Common myeloid progenitor, CD34-positive (primary cell): ENCODE measurements at regions not wholly inside any gene's neighbourhood (a gene's known extent, or its start where the extent isn't known, plus 50 kb on each side); places are given as distances from the start of the nearest gene placed in this dataset.

Experiments used
- CTCF ChIA-PET: fragments of 350-600 bp; sonication (Branson Sonifier 250); formaldehyde crosslinking; loops from one replicate; lab custom pipeline; 2021; ENCODE audit warnings: antibody characterized with exemption; lab: Charles Lee
- POLR2A ChIA-PET: fragments of 350-600 bp; sonication (Branson Sonifier 250); formaldehyde crosslinking; loops from one replicate; lab custom pipeline; 2021; ENCODE audit warnings: antibody characterized with exemption; lab: Charles Lee
- DNase-seq, 3 donors: peaks; one replicate each; pipeline versions ENCODE4 v3.0.0 to v3.0.0-alpha.2; 2013
- H3K27ac ChIP-seq, 2 experiments: 1 replicate in 1 of 2; 2 replicates in 1 of 2; pipeline ENCODE4 v1.7.0; 2013; ENCODE audit warnings: inconsistent platforms in 2 of 2, low read length in 2 of 2, mild to moderate bottlenecking in 2 of 2, low read depth in 1 of 2, moderate library complexity in 1 of 2; ENCODE audit not compliant: severe bottlenecking in 2 of 2, insufficient read depth in 1 of 2, poor library complexity in 1 of 2
- H3K27me3 ChIP-seq, 5 experiments: replicated peaks in 2 of 5; 1 replicate in 3 of 5; 2 replicates in 2 of 5; pipeline versions ENCODE4 v1.6.1 to v1.7.0; 2013; ENCODE audit warnings: low read length in 4 of 5, mild to moderate bottlenecking in 2 of 5, moderate library complexity in 2 of 5, inconsistent platforms in 1 of 5; ENCODE audit not compliant: insufficient read depth in 5 of 5, control insufficient read depth in 4 of 5
- H3K36me3 ChIP-seq, 4 experiments: 1 replicate in 2 of 4; 2 replicates in 2 of 4; pipeline versions ENCODE4 v1.6.1 to v1.7.0; 2013; ENCODE audit warnings: low read length in 3 of 4, control low read depth in 1 of 4, mild to moderate bottlenecking in 1 of 4; ENCODE audit not compliant: control insufficient read depth in 4 of 4, insufficient read depth in 4 of 4
- H3K4me1 ChIP-seq, 4 experiments: 1 replicate in 3 of 4; 2 replicates in 1 of 4; pipeline versions ENCODE4 v1.6.1 to v1.7.1; 2013; ENCODE audit warnings: low read length in 3 of 4, mild to moderate bottlenecking in 3 of 4, control low read depth in 1 of 4, inconsistent platforms in 1 of 4, moderate library complexity in 1 of 4; ENCODE audit not compliant: control insufficient read depth in 4 of 4, insufficient read depth in 4 of 4; ENCODE audit errors: control extremely low read depth in 1 of 4
- H3K4me3 ChIP-seq, 7 experiments: 1 replicate in 4 of 7; 2 replicates in 3 of 7; pipeline versions ENCODE4 v1.5.1 to v1.7.0; 2013; ENCODE audit warnings: mild to moderate bottlenecking in 7 of 7, low read length in 6 of 7, moderate library complexity in 6 of 7, inconsistent platforms in 2 of 7, low read depth in 2 of 7, control low read depth in 1 of 7; ENCODE audit not compliant: insufficient read depth in 4 of 7, control insufficient read depth in 1 of 7; ENCODE audit errors: extremely low read depth in 1 of 7
- H3K9me3 ChIP-seq, 5 experiments: 1 replicate in 4 of 5; 2 replicates in 1 of 5; pipeline versions ENCODE4 v1.6.1 to v1.7.1; 2013; ENCODE audit warnings: low read length in 4 of 5, mild to moderate bottlenecking in 2 of 5, inconsistent platforms in 1 of 5, low read depth in 1 of 5, moderate library complexity in 1 of 5; ENCODE audit not compliant: control insufficient read depth in 4 of 5, insufficient read depth in 2 of 5; ENCODE audit errors: control extremely low read depth in 1 of 5
- WGBS: methylation state at CpG from one replicate; pipeline ENCODE4 v1.1.5; 2013; ENCODE audit not compliant: insufficient coverage; 5-methylcytosine and 5-hydroxymethylcytosine counted together

DNA sequence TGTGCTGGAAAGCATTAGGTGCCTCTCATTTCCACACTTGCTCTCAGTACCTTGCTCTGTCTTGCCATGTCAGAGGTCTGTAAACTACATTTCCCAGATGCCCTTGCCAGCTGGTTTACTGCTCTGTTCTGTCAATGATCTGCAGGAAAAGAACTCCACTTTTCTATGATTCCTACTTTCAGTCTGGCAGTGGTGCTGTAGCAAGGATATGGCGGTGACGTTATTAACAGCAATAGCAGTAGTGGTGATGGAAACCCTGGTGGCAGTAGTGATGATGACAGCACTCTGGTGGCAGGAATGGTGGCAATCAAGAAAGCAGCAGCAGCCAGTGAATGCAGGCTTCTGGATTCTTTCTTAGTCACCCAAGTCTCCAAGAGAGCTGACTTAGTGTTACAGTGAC is 665.2 kb downstream of the DIPK2A start:
- no CpG with 5 or more reads among the region's 2 CpGs for WGBS
- no peak overlapping the region for H3K27ac ChIP-seq
- peaks cover 0 to 2% (median 0%) of the 10 kb centered on the region in 5 experiments for H3K27me3 ChIP-seq
- DNase-seq = no peak
- no peaks in the 10 kb centered on the region for H3K36me3 ChIP-seq
- H3K4me1 ChIP-seq = no peaks in the 10 kb centered on the region
- POLR2A ChIA-PET = no interaction called here
- CTCF ChIA-PET = interaction anchor here (1.0 kb wide), 1 partner anchor 9 kb away, joined by 3 read pairs; no protein-coding TSS in a partner anchor
- peaks cover 0 to 1% (median 0%) of the 10 kb centered on the region in 5 experiments for H3K9me3 ChIP-seq
- H3K4me3 ChIP-seq = no peak overlapping the region

DNA sequence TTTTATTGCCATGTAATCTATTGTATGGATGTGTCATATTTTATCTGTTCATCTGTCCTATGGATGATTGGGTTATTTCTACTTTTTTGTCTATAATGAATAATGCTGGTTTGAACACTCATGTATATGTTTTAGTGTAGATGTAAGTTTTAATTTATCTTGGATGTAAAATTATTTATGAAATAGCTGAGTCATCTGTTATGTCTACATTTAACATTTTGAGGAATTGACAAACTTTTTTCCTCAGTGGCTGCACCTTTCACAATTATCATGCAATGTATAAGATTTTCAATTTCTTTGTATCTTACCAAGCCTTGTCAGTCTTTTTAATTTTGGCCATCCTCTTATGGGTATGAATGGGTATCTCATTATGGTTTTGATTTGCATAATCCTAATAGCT is 666.4 kb downstream of the DIPK2A start:
- Histone ChIP-seq H3K27ac (no peak overlapping the region), H3K4me3 (no peak overlapping the region), H3K27me3 (peaks cover 0 to 2% (median 0%) of the 10 kb centered on the region in 5 experiments), H3K4me1 (no peaks in the 10 kb centered on the region), H3K9me3 (peaks cover 0 to 1% (median 0%) of the 10 kb centered on the region in 5 experiments), H3K36me3 (no peaks in the 10 kb centered on the region)
- ChIA-PET POLR2A (no interaction called here), CTCF (interaction anchor here (1.0 kb wide), 1 partner anchor 10 kb away, joined by 3 read pairs; no protein-coding TSS in a partner anchor)
- DNase-seq = no peak

DNA sequence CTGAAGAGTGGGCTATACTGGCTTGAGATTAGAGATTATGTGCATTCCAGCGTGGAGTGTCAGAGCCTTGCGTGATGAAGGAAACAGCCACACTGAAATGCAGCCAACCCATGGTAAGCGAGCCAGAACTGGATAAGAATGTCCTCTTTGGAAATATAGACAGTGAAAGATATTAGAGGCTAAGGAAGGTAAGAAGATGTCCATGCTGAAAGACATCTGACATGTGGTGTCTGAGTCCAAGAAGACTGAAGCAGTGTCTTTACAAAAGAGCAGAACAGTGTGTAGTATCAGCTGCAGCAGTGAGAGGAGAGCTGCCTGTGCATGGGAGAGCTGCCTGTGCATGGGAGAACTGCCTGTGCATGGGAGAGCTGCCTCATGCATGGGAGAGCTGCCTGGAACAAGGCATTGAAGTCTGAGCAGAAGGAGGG is 672.2 kb downstream of the DIPK2A start:
- CTCF ChIA-PET = no interaction called here
- Histone ChIP-seq H3K9me3 (no peaks in the 10 kb centered on the region), H3K27ac (no peak overlapping the region), H3K4me3 (no peak overlapping the region), H3K4me1 (no peaks in the 10 kb centered on the region), H3K36me3 (no peaks in the 10 kb centered on the region), H3K27me3 (no peaks in the 10 kb centered on the region)
- WGBS = 94% methylated on average over 3 of the region's 3 CpGs
- DNase-seq = no peak
- POLR2A ChIA-PET = no interaction called here

DNA sequence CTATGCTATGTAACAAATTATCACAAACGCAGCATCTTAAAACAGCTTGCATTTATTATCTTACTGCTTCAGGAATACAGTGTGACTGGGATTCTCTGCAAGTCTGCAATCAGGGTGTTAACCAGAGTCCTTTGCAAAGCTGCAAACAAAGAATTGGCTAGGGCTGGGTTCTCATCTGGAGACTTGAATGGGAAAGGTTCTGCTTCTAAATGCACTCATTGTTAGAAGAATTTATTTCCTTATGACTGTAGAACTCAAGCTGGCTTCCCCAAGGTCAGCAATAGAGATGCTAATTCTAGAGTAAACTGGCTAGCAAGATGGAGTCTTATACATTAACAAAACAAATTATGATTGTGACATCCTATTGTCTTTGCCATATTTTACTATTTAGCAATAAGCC is 673.7 kb downstream of the DIPK2A start:
- H3K4me1 ChIP-seq = no peaks in the 10 kb centered on the region
- ChIA-PET POLR2A (no interaction called here), CTCF (no interaction called here)
- H3K36me3 ChIP-seq = no peaks in the 10 kb centered on the region
- no peaks in the 10 kb centered on the region for H3K27me3 ChIP-seq
- no peak for DNase-seq
- H3K9me3 ChIP-seq = no peaks in the 10 kb centered on the region
- WGBS = no CpG with 5 or more reads among the region's 1 CpG
- no peak overlapping the region for H3K27ac ChIP-seq
- H3K4me3 ChIP-seq = no peak overlapping the region

- Histone ChIP-seq H3K27ac (no peak overlapping the region), H3K36me3 (no peaks in the 10 kb centered on the region), H3K9me3 (no peaks in the 10 kb centered on the region), H3K4me1 (no peaks in the 10 kb centered on the region), H3K27me3 (no peaks in the 10 kb centered on the region), H3K4me3 (no peak overlapping the region)
- CTCF ChIA-PET = no interaction called here
- DNase-seq = no peak
- 98% methylated on average over 5 of the region's 5 CpGs for WGBS
- POLR2A ChIA-PET = interaction anchor here (0.6 kb wide), 1 partner anchor 53 kb away, joined by 3 read pairs; no protein-coding TSS in a partner anchor
Observed at GRCh38 chr3:144650380-144650779, 678.8 kb downstream of the DIPK2A start.

GRCh38 chr3:144652573-144652972 is 681.0 kb downstream of the DIPK2A start:
- POLR2A ChIA-PET = no interaction called here
- Histone ChIP-seq H3K36me3 (no peaks in the 10 kb centered on the region), H3K4me1 (no peaks in the 10 kb centered on the region), H3K4me3 (no peak overlapping the region), H3K27me3 (no peaks in the 10 kb centered on the region), H3K9me3 (no peaks in the 10 kb centered on the region), H3K27ac (no peak overlapping the region)
- no CpG with 5 or more reads among the region's 2 CpGs for WGBS
- DNase-seq = no peak
- CTCF ChIA-PET = no interaction called here

DNA sequence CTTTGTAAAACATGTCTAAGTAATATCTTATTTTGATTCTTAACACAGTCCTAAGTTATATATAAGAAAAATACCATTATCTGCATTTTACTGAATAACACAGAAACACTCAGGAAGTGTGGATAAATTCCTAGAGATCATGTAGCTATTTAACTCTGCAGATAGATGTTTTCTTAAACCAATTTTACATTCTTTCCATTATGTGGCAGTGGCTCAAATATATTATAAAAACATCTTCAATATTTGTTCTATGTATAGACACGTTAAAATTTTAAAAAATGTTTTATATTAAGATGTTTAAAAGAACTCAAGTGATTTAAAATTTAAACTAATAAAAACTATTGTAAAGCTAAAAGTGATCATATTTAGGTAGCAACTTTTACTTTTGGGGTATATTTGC is 683.8 kb downstream of the DIPK2A start:
- DNase-seq = no peak
- Histone ChIP-seq H3K4me1 (no peaks in the 10 kb centered on the region), H3K4me3 (no peak overlapping the region), H3K27ac (no peak overlapping the region), H3K9me3 (no peaks in the 10 kb centered on the region), H3K36me3 (no peaks in the 10 kb centered on the region), H3K27me3 (no peaks in the 10 kb centered on the region)
- no CpG with 5 or more reads among the region's 1 CpG for WGBS
- POLR2A ChIA-PET = no interaction called here
- CTCF ChIA-PET = no interaction called here
